ENCODE measurements at regions not wholly inside any gene's neighbourhood (a gene's known extent, or its start where the extent isn't known, plus 50 kb on each side); places are given as distances from the start of the nearest gene placed in this dataset.

GRCh38 chr21:38909109-38909508, 103.4 kb downstream of the ETS2 start:
- WGBS, 2 donors (ENCODE audit: low coverage in 1 of 2) = 95% methylated on average over 8 of the region's 8 CpGs
- in situ Hi-C loops (cut with MboI; ENCODE audit: low pct_ligation_motif_present in 1 of 4, low pct_unique_long_range_greater_than_20kb in 1 of 4, low sequenced_read_pairs in 3 of 4) = no loop called here
- Histone ChIP-seq H3K27me3 (no peaks in the 10 kb centered on the region), H3K9me3 (no peaks in the 10 kb centered on the region), H3K4me3 (no peak overlapping the region), H3K27ac (peak overlapping the region; percentile 89 to 93 (median 92)), H3K4me1 (peaks cover 35 to 68% (median 52%) of the 10 kb centered on the region in 4 donors), H3K36me3 (no peaks in the 10 kb centered on the region)
- intact Hi-C loops (cut with DNase I; ENCODE audit: low total_unique reads) = loop anchor here (5.0 kb wide), 1 partner anchor 87 kb away; no protein-coding TSS in a partner anchor
- no peak for DNase-seq
- TF ChIP-seq POLR2AphosphoS5 (IDR thresholded peaks at IDR 0.05) = no peak
- no peak for TF ChIP-seq POLR2A (IDR thresholded peaks at IDR 0.05)
- TF ChIP-seq CTCF (IDR thresholded peaks at IDR 0.05) = no peak
- TF ChIP-seq EP300 (IDR thresholded peaks at IDR 0.05; ENCODE audit: low read depth) = no peak

GRCh38 chr21:38908537-38908936, 102.8 kb downstream of the ETS2 start:
- TF ChIP-seq POLR2A (IDR thresholded peaks at IDR 0.05) (no peak), EP300 (IDR thresholded peaks at IDR 0.05; ENCODE audit: low read depth) (no peak), POLR2AphosphoS5 (IDR thresholded peaks at IDR 0.05) (no peak), CTCF (IDR thresholded peaks at IDR 0.05) (no peak)
- in situ Hi-C loops (cut with MboI; ENCODE audit: low pct_ligation_motif_present in 1 of 4, low pct_unique_long_range_greater_than_20kb in 1 of 4, low sequenced_read_pairs in 3 of 4) = no loop called here
- Histone ChIP-seq H3K4me1 (peaks cover 32 to 68% (median 50%) of the 10 kb centered on the region in 4 donors), H3K27ac (peak overlapping the region; percentile 84 to 93 (median 91)), H3K9me3 (no peaks in the 10 kb centered on the region), H3K27me3 (no peaks in the 10 kb centered on the region), H3K4me3 (no peak overlapping the region), H3K36me3 (no peaks in the 10 kb centered on the region)
- 78 to 88% methylated on average over 1 to 4 of the region's 4 CpGs for WGBS, 2 donors (ENCODE audit: low coverage in 1 of 2)
- DNase-seq = no peak
- intact Hi-C loops (cut with DNase I; ENCODE audit: low total_unique reads) = loop anchor here (5.0 kb wide), 1 partner anchor 86 kb away; no protein-coding TSS in a partner anchor

- intact Hi-C loops (cut with DNase I; ENCODE audit: low total_unique reads) = loop anchor here (5.0 kb wide), 1 partner anchor 83 kb away; no protein-coding TSS in a partner anchor
These were observed 100.0 kb downstream of the ETS2 start for GRCh38 chr21:38905752-38906151.

GRCh38 chr21:38905328-38905727, 99.6 kb downstream of the ETS2 start:
- intact Hi-C loops (cut with DNase I; ENCODE audit: low total_unique reads) (loop anchor here (5.0 kb wide), 1 partner anchor 83 kb away; no protein-coding TSS in a partner anchor), in situ Hi-C loops (cut with MboI; ENCODE audit: low pct_ligation_motif_present in 1 of 4, low pct_unique_long_range_greater_than_20kb in 1 of 4, low sequenced_read_pairs in 3 of 4) (no loop called here)
- 72% methylated on average over 4 of the region's 4 CpGs; no CpG with 5 or more reads in 1 of the 2 donors for WGBS, 2 donors (ENCODE audit: low coverage in 1 of 2)
- Histone ChIP-seq H3K9me3 (no peaks in the 10 kb centered on the region), H3K4me1 (peaks cover 15 to 37% (median 26%) of the 10 kb centered on the region in 4 donors), H3K27ac (no peak overlapping the region), H3K36me3 (no peaks in the 10 kb centered on the region), H3K27me3 (no peaks in the 10 kb centered on the region), H3K4me3 (no peak overlapping the region)
- TF ChIP-seq EP300 (IDR thresholded peaks at IDR 0.05; ENCODE audit: low read depth) = no peak
- no peak for TF ChIP-seq POLR2AphosphoS5 (IDR thresholded peaks at IDR 0.05)
- TF ChIP-seq CTCF (IDR thresholded peaks at IDR 0.05) = no peak
- no peak for TF ChIP-seq POLR2A (IDR thresholded peaks at IDR 0.05)
- no peak for DNase-seq

More at GRCh38 chr21:38905752-38906151, 100.0 kb downstream of the ETS2 start:
- TF ChIP-seq EP300 (IDR thresholded peaks at IDR 0.05; ENCODE audit: low read depth) (no peak), CTCF (IDR thresholded peaks at IDR 0.05) (no peak), POLR2A (IDR thresholded peaks at IDR 0.05) (no peak), POLR2AphosphoS5 (IDR thresholded peaks at IDR 0.05) (no peak)
- H3K27me3 ChIP-seq = no peaks in the 10 kb centered on the region
- H3K27ac ChIP-seq = peak overlapping the region; percentile 13 to 93 (median 91)
- 80 to 88% methylated on average over 1 to 7 of the region's 8 CpGs for WGBS, 2 donors (ENCODE audit: low coverage in 1 of 2)
- in situ Hi-C loops (cut with MboI; ENCODE audit: low pct_ligation_motif_present in 1 of 4, low pct_unique_long_range_greater_than_20kb in 1 of 4, low sequenced_read_pairs in 3 of 4) = no loop called here
- no peaks in the 10 kb centered on the region for H3K36me3 ChIP-seq
- H3K4me3 ChIP-seq = no peak overlapping the region
- H3K9me3 ChIP-seq = no peaks in the 10 kb centered on the region
- peaks cover 20 to 41% (median 30%) of the 10 kb centered on the region in 4 donors for H3K4me1 ChIP-seq
- DNase-seq = no peak
